ENCODE measurements at regions not wholly inside any gene's neighbourhood (a gene's known extent, or its start where the extent isn't known, plus 50 kb on each side); places are given as distances from the start of the nearest gene placed in this dataset.
"Not testable (repeated sequence)": the region's sequence is repeated elsewhere in the genome, so short reads cannot be mapped to it uniquely, and the experiment has no call there.

GRCh38 chr2:71922091-71922490 is 225.6 kb downstream of the CYP26B1 start (continued):
- TF ChIP-seq ZNF234 (CRISPR knock-in tag; conservative IDR thresholded peaks at IDR 0.05), result no peak

- DNase-seq (ENCODE audit: low spot score); H3K9me3 ChIP-seq (ENCODE audit: low read length); ATAC-seq; H3K4me1 ChIP-seq (ENCODE audit: insufficient read depth, low read length); H3K9ac ChIP-seq (ENCODE audit: insufficient read depth, low read depth, low read length); H2AFZ ChIP-seq (ENCODE audit: low read length); H3K36me3 ChIP-seq (replicated peaks in 1 of 2; ENCODE audit: control insufficient read depth in 1 of 2, insufficient read depth in 2 of 2, low read length in 2 of 2); FAIRE-seq; H3K4me3 ChIP-seq (replicated peaks in 1 of 3; ENCODE audit: insufficient read depth in 1 of 3, low read depth in 2 of 3, low read length in 3 of 3); H3K27ac ChIP-seq (ENCODE audit: extremely low read length, insufficient read depth, low read length); POLR2A ChIA-PET; H4K20me1 ChIP-seq (ENCODE audit: insufficient read depth, low read length); CTCF ChIA-PET (ENCODE audit: low intra/inter-chr PET ratio, low total read pairs); H3K4me2 ChIP-seq (ENCODE audit: low read depth, low read length); H3K79me2 ChIP-seq (ENCODE audit: insufficient read depth, low read length); BruUV-seq (replicated peaks): not testable (repeated sequence)
- peak; percentile 5; the same call in 1 of the 2 replicates for TF ChIP-seq CEBPB (IDR thresholded peaks at IDR 0.05; ENCODE audit: borderline replicate concordance, low read depth, low read length)
- intact Hi-C loops (cut with micrococcal nuclease; ENCODE audit: unreplicated experiment) (loop anchor here (5.0 kb wide), 1 partner anchor 374 kb away; no protein-coding TSS in a partner anchor), in situ Hi-C loops (cut with HindIII; ENCODE audit: extremely low pct_ligation_motif_present, low pct_unique_long_range_greater_than_20kb) (loop anchor here (10.0 kb wide), 1 partner anchor 654 kb away; no protein-coding TSS in a partner anchor)
- 20% methylated on average over 5 of the region's 5 CpGs for WGBS (ENCODE audit: low lambda C conversion rate)
- H3K27me3 ChIP-seq (ENCODE audit: control insufficient read depth in 1 of 2, insufficient read depth in 2 of 2, low read length in 2 of 2), result peaks cover 0 to 17% of the 10 kb centered on the region in 2 experiments; a peak in 2 of 5 replicates
These were observed 226.8 kb downstream of the CYP26B1 start for GRCh38 chr2:71920819-71921218.

GRCh38 chr2:71919708-71920107 is 228.0 kb downstream of the CYP26B1 start:
- in situ Hi-C loops (cut with HindIII; ENCODE audit: extremely low pct_ligation_motif_present, low pct_unique_long_range_greater_than_20kb) (loop anchor here (10.0 kb wide), 1 partner anchor 655 kb away; no protein-coding TSS in a partner anchor), intact Hi-C loops (cut with micrococcal nuclease; ENCODE audit: unreplicated experiment) (loop anchor here (5.0 kb wide), 1 partner anchor 372 kb away; no protein-coding TSS in a partner anchor)
- Histone ChIP-seq H4K20me1 (ENCODE audit: insufficient read depth, low read length) (peaks cover 2% of the 10 kb centered on the region; the same call in 1 of the 2 replicates), H3K27ac (ENCODE audit: extremely low read length, insufficient read depth, low read length) (no peak overlapping the region), H3K9me3 (ENCODE audit: low read length) (no peaks in the 10 kb centered on the region), H3K4me3 (replicated peaks in 1 of 3; ENCODE audit: insufficient read depth in 1 of 3, low read depth in 2 of 3, low read length in 3 of 3) (no peak overlapping the region), H3K27me3 (ENCODE audit: control insufficient read depth in 1 of 2, insufficient read depth in 2 of 2, low read length in 2 of 2) (peaks cover 0 to 11% of the 10 kb centered on the region in 2 experiments; a peak in 2 of 5 replicates), H3K36me3 (replicated peaks in 1 of 2; ENCODE audit: control insufficient read depth in 1 of 2, insufficient read depth in 2 of 2, low read length in 2 of 2) (no peaks in the 10 kb centered on the region), H3K4me1 (ENCODE audit: insufficient read depth, low read length) (no peaks in the 10 kb centered on the region), H3K4me2 (ENCODE audit: low read depth, low read length) (no peak overlapping the region), H3K79me2 (ENCODE audit: insufficient read depth, low read length) (no peaks in the 10 kb centered on the region), H2AFZ (ENCODE audit: low read length) (no peak overlapping the region), H3K9ac (ENCODE audit: insufficient read depth, low read depth, low read length) (no peak overlapping the region)
- ATAC-seq, result no peak
- DNase-seq (ENCODE audit: low spot score), result no peak
- FAIRE-seq, result no peak
- ChIA-PET POLR2A (no interaction called here), CTCF (ENCODE audit: low intra/inter-chr PET ratio, low total read pairs) (no interaction called here)
- BruUV-seq (replicated peaks), result no TSS peak
- TF ChIP-seq SIN3B (IDR thresholded peaks at IDR 0.05; ENCODE audit: low read length) (no peak), GLMP (CRISPR knock-in tag; IDR thresholded peaks at IDR 0.05; ENCODE audit: borderline replicate concordance) (no peak), TFDP2 (CRISPR knock-in tag; IDR thresholded peaks at IDR 0.05) (no peak), ZNF136 (CRISPR knock-in tag; IDR thresholded peaks at IDR 0.05; ENCODE audit: low read depth) (no peak), MED13 (CRISPR knock-in tag; IDR thresholded peaks at IDR 0.05) (no peak), ZNF563 (CRISPR knock-in tag; IDR thresholded peaks at IDR 0.05) (no peak), AFF4 (CRISPR knock-in tag; IDR thresholded peaks at IDR 0.05) (no peak)

Measured in HepG2 (cell line).